ENCODE measurements at regions not wholly inside any gene's neighbourhood (a gene's known extent, or its start where the extent isn't known, plus 50 kb on each side); places are given as distances from the start of the nearest gene placed in this dataset.

DNA sequence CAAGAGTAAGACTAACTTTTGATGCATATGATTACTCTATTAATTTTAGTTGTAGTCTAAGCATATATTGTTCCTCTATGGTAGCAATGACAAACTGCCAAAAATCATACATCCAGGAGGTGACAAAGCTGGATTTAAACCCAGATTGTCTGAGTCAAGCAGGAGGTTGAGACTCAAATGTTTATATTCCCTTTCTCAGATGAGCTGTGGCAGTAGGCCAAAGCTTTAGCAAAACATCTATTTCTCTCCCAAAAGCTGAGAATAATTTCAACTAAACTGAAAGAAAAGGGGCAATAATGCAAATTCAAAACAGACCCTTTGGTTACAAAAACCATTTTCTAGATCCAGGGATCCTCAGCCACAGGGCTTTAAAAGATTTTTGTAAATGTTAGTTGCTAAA lies 173.6 kb downstream of the SEC23A start:
- TF ChIP-seq CTCF (IDR thresholded peaks at IDR 0.05; ENCODE audit: poor library complexity) (no peak), EZH2 (IDR thresholded peaks at IDR 0.05; ENCODE audit: borderline replicate concordance) (no peak)
